ENCODE measurements at regions not wholly inside any gene's neighbourhood (a gene's known extent, or its start where the extent isn't known, plus 50 kb on each side); places are given as distances from the start of the nearest gene placed in this dataset.
A peak's percentile ranks its signal among the peaks of the same experiment; 100 is the strongest.

- peak; percentile 4 for DNase-seq (ENCODE audit: low read depth)
Observed at GRCh38 chr5:74424162-74424868, 216.2 kb downstream of the ENC1 start.

- no peak for DNase-seq (ENCODE audit: low read depth)
Observed at GRCh38 chr5:74423383-74423782, 217.1 kb downstream of the ENC1 start.

- DNase-seq (ENCODE audit: low read depth): peak; percentile 32
Observed at GRCh38 chr5:74422671-74423070, 217.9 kb downstream of the ENC1 start.

GRCh38 chr5:74422030-74422429, 218.5 kb downstream of the ENC1 start:
- DNase-seq (ENCODE audit: low read depth): no peak

- no peak for DNase-seq (ENCODE audit: low read depth)
Observed at GRCh38 chr5:74421377-74421776, 219.2 kb downstream of the ENC1 start.

- DNase-seq (ENCODE audit: low read depth): no peak
Observed at GRCh38 chr5:74420947-74421346, 219.6 kb downstream of the ENC1 start.

GRCh38 chr5:74420220-74420619, 220.3 kb downstream of the ENC1 start:
- DNase-seq (ENCODE audit: low read depth): no peak

GRCh38 chr5:74419468-74419867, 221.1 kb downstream of the ENC1 start:
- no peak for DNase-seq (ENCODE audit: low read depth)

GRCh38 chr5:74418709-74419108, 221.8 kb downstream of the ENC1 start:
- no peak for DNase-seq (ENCODE audit: low read depth)

- no peak for DNase-seq (ENCODE audit: low read depth)
Observed at GRCh38 chr5:74418261-74418660, 222.3 kb downstream of the ENC1 start.

- no peak for DNase-seq (ENCODE audit: low read depth)
Observed at GRCh38 chr5:74415695-74416102, 224.8 kb downstream of the ENC1 start.

- DNase-seq (ENCODE audit: low read depth): no peak
Observed at GRCh38 chr5:74414228-74414627, 226.3 kb downstream of the ENC1 start.

GRCh38 chr5:74413403-74414048, 227.0 kb downstream of the ENC1 start:
- DNase-seq (ENCODE audit: low read depth): no peak

GRCh38 chr5:74412066-74412465, 228.5 kb downstream of the ENC1 start:
- no peak for DNase-seq (ENCODE audit: low read depth)

- DNase-seq (ENCODE audit: low read depth): no peak
Observed at GRCh38 chr5:74409712-74410111, 230.8 kb downstream of the ENC1 start.

GRCh38 chr5:74409166-74409706, 231.3 kb downstream of the ENC1 start:
- DNase-seq (ENCODE audit: low read depth): no peak

GRCh38 chr5:74408150-74409043, 232.1 kb downstream of the ENC1 start:
- DNase-seq (ENCODE audit: low read depth): no peak

- DNase-seq (ENCODE audit: low read depth): no peak
Observed at GRCh38 chr5:74407701-74408100, 232.8 kb downstream of the ENC1 start.

GRCh38 chr5:74406844-74407243, 233.7 kb downstream of the ENC1 start:
- no peak for DNase-seq (ENCODE audit: low read depth)

- DNase-seq (ENCODE audit: low read depth): no peak
Observed at GRCh38 chr5:74405593-74405992, 234.9 kb downstream of the ENC1 start.

GRCh38 chr5:74404574-74405508, 235.7 kb downstream of the ENC1 start:
- DNase-seq (ENCODE audit: low read depth): no peak
